GM19043 (cell line): ENCODE measurements at regions not wholly inside any gene's neighbourhood (a gene's known extent, or its start where the extent isn't known, plus 50 kb on each side); places are given as distances from the start of the nearest gene placed in this dataset.
"Not testable (repeated sequence)": the region's sequence is repeated elsewhere in the genome, so short reads cannot be mapped to it uniquely, and the experiment has no call there.

Experiments
- ATAC-seq: cut with Tn5 transposase; IDR thresholded peaks from one replicate; pipeline ENCODE4 v1.9.1; 2021; ENCODE audit warnings: low read depth; ENCODE audit not compliant: unreplicated experiment

DNA sequence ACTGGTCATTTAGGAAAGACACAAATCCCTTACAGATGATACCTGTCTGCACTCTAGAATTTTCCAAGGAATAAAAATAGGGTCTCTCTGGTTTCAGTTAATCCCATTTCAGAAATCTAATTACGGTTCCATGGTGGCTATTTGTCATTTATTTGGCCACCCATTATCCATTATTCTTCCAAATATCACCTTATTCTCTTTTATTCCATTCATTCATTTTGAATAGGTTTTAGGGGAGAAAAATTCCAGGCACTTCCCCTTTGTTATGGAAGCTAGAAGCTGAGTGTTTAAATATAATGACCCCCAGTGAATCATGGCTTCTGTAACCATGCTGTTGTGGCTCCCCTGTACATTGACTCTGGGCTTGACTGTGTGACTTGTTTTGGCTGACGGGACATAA, 420.8 kb upstream of the DPH6 start:
- ATAC-seq: no peak

DNA sequence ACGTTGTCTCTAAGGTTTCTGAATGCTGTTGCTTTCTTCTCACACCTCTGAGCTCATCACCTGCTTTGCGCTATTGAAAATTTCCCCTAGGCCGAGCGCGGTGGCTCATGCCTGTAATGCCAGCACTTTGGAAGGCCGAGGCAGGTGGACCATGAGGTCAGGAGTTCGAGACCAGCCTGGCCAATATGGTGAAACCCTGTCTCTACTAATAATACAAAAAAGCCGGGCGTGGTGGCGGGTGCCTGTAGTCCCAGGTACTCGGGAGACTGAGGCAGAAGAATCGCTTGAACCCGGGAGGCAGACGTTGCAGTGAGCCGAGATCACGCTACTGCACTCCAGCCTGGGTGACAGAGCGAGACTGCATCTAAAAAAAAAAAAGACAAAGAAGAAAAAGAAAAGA, 422.0 kb upstream of the DPH6 start:
- ATAC-seq: not testable (repeated sequence)

DNA sequence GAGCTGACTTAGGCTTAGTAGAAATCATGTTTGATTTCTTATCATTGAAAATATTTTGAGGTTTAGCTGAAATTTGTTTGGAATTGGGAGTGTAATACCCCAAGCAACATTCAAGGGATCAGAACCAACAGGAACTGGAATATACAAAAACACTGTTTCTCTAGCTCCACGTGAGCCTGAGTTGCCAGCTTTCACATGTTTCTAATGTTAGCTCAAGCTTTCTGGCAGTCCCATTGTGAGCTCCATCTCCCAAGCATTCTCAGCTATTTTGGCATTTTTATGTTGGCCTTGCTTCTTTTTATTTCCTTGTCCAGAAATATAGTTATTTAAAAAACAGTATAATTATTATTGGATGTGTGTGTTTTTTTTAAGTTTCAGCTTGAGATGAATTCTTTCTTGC, 427.1 kb upstream of the DPH6 start:
- no peak for ATAC-seq

DNA sequence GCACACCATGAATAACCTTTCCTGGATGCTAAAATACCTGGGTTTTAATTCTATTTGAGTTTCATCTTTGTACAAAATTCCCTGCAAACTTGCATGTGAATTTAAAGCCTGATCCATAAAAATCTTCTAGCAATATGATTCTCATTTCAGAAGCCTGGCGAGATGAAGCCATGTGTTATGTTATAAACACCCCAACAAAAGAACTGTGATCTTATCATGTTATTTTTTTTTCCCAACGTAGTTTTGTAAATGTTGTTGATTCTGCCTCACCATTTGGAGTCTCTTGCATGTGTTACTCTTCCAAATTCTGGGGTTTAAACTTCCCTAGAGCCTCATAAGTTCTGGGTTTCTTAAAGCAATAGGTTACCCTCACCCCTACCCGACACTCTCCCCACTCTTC, 428.1 kb upstream of the DPH6 start:
- no peak for ATAC-seq

DNA sequence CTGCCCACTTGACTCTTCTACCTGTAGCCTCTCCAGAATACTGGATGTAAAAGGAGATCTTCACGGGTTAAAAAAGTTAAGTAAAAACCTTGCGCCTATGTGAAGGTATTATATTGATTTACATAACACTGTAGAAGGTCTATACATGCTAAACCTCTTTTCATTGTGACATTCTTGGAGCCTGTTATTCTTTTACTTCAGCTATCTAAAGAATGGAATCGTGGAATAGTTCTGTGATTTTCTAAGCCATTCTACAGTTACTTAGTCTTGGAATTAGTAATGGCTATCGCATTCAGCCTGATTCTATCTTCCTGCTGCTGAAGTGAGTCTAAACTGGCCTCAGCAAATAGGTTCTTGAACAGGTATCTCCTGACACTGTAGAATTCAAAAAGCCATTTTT, 430.0 kb upstream of the DPH6 start:
- ATAC-seq: no peak

DNA sequence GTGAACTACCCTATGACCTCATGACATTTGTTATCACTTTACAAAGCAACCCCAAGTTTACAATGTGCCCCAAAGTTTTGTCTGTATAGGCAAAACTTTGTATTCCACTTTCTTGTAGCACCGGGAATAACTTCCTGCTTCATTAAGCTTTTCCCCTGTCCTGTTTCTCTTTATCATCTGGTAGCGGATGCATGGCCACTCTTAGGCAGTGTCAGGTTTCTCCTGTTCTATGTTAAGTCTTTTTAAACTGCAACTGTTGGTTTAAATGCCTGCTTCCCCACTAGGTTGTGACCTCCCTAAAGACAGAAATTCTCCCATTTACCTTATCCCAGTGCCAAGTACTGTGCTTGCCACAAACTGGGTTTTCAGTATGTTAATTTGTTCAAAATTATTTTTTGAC, 433.6 kb upstream of the DPH6 start:
- ATAC-seq: no peak

DNA sequence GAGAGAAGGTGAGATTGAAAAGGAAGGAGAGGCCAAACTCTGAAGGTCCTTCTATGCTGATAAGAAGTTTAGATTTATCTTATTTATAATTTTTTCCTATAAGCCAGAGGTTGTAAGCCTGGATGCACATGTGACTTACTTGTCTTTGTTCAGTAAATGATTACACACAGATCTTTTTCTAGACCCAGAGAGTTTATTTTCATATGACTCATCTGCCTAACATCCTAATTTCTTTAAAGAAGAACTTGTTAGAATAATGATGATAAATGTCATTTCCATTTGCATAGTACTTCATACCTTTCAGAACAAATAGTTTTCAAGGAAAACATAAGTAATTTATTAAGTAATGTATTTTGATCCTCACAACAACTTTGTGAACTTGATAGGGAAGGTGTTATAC, 434.8 kb upstream of the DPH6 start:
- no peak for ATAC-seq

DNA sequence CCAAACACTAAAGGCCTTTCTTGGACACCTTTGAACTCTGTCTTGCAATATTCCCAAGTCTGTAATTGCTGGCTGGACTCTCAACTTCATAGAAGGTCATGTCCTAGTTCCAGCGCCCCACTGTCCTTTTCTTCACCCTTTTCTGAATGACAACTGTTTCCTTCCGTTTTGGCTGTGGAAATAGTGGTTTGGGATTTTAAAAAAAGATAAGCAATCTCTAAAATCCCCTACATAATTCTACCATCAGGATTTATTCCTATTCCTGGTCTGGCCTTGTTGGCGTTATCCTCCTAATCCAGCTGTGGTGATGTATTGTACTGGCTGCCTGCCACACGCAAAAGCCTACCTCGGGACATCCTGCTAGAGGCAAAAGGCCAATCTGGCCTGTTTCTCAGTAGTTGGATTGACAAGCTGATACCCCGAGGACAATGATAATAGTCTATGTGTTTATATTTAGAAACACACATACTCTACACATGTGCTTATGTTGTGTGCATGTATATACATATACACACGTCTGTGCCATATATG, 440.3 kb upstream of the DPH6 start:
- ATAC-seq: no peak

DNA sequence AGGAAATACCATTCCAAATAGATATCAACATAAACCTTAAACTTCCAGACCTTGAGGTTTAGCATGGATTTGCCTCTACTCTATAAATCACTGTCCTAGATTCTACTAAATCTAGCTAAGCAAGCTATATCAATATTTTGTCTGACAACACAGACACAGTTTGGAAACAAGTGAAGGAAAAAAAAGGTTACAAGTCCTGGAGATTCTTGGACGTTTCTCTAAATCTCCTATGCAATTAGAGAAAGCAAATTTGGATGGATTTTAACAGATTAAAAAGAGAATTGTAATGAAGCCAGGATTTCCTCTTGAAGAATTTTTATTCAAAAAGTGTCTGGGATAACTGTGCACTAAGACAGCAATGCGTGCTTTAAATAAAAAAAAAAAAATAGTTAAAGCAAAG, 441.1 kb upstream of the DPH6 start:
- ATAC-seq: no peak

DNA sequence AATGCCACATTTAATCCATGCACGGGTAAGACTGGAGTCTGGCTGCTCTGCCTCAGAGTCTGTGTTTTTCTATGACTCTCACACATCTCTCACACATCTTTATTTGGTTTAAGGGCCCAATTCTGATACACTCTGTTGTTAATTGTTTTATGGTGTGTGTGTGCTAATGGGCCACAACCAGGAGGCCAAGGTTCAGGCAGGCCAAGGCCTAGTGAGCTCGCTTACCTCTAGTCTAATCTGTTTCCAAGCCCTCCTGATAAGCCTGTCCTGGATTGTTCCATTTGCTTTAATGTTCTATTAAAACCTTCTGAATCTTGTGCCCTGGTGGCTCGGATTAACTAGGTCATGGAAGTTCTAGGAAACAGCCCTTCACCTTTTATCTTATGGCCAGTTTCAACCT, 445.4 kb upstream of the DPH6 start:
- ATAC-seq: no peak

DNA sequence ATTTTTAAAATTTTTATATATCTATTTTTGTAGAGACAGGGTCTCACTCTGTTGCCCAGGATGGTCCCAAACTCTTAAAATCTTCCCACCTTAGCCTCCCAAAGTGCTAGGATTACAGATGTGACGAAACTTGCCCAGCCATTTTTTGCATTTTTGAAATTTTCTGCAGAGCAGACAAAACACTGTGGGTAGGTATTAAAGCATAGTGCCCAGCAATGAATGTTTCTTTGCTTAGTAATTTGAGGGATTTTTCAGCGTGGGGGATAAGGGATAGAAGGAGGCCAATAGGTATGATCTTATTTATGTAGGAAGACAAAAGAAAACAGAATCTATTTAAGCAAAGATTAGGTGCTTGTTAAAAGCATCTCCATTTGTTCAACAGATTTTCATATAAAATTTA, 446.8 kb upstream of the DPH6 start:
- no peak for ATAC-seq

DNA sequence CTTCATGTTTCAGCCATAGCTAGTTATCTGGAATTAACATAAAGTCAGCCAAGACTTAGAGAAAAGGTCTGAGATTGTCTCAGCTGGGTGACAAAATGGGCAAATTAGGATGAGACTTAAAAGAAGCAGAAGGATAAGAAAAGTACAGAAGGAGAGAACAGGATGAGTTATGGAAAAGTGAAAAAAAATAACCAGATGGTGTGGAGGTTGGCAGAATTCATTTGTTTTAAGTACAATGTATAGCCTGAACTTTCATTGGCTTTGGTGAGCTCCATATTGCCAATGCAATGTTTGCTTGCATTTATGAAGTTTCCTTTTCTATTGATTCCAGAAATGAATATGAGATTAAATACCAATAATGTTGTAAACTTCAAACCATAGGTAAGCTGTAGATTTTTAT, 447.2 kb upstream of the DPH6 start:
- ATAC-seq: no peak

DNA sequence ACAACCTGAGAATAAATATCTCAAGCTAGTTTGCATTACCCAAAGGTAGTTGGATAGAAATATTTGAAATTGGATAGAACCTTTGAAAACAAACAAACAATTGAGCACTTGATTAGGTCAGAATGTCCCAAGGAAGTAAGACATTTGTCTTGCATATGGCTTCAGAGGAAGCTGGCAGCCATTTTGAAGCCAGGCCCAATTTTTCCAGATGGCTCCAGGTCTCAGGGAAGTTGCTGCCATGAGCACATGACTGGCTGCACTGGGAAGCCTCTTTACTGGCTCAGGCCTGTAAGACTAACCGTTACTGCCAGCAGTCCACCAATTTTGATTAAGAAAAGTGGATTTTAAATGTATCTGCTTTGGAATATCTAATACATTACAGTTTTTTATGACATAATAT, 448.9 kb upstream of the DPH6 start:
- ATAC-seq: no peak

DNA sequence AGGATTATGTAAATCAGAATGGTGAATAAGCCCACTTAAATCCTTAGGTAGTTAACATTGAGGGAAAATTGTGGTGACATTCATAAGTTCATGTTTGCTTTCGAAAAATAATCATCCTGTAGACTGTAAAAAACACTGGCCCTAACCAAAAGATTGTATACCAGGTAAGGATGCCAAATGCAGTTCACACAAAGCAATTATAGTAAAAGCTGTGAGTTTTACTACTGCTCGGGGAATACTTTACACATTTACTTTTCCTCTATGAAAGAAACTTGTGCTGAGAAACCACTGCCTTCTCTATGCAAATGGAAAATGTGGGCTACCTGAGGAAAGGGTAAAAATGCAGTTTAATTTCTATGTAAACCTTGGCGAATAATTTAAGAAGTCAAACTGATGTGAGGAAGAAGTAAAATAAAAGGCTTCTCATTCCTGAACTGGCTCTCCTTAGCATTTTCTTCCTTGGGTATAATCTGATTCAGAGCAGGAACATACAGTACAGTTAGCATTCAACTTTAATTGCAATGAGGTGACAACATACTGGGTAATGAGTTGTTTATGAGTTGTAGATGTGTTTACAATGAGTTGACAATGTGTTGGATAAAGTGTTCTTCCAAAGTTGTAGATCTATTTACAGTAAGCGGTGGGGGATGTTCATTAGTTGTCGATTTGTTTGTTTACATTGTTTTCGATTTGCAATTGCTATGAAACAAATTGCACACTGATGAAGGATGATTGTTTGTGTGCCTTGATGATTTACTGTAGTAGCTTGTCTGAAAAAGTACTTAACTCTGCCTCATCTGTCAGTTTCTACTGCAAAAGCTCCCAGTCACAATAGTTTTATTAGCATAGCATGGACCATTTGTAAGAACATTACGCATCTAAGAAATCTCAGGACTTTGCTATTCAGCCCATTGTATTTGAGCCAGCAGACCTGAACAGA, 453.0 kb upstream of the DPH6 start:
- no peak for ATAC-seq

DNA sequence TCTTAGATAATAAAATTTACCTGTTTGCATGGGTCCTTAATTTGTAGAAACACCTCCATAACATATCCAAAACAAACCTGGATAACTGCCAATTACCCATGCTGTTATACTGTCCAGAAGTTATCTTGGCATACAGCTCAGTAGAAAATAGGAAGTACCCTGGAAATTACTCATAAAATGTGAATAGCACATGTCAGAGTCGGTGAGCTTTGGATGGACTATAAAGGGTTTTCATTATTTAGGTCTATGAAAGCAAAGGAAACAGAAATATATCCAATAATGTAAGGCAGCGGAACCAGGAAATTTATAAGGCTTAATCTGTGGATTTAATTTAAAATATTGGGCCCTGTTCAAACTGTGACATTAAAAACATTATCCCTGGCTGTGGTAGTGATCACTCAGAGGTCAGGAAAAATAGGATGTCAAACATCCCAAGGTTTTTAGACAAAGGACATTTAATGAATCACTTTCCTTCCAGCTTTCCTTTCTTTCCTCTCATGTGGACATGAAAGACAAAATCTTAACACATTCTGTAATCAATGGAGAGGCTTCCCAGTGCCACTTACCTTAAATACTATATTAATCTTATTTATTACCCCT, 459.0 kb upstream of the DPH6 start:
- ATAC-seq: no peak

DNA sequence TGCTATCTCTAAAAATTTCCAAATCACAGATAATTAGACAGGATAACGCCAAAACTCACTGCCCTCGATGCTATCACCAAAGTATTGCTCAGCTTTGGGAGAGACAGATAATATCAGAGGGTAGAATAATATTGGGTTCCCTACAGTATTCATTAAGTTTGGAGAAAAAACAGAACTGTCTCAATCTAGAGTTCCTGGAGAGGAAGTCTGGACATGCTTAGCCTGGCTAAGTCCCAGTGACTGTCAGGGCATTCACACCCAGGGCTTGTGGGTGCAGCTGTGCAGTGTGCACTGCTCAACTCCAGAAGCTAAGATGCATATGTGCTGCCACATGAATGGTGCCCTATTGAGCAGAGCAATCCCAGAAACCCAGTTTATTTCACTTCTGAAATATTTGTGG, 459.6 kb upstream of the DPH6 start:
- no peak for ATAC-seq

DNA sequence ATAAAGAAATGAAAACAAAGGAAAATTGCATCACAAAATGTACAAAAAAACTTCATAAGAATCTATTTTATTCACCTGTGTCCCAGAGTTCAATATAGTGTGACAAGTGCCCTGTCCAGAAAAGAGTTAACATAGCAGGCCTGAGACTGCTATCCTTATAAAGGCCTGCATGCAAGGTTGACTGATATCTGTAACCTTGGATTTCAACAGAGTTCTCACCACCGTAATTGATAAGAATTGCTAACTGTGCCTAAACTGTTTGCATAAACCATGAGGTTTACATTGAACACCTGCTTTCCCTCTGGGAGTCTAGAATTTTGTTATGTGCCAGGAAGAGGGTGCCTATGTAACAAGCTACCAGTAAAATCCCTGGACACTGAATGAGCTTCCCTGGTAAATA, 461.7 kb upstream of the DPH6 start:
- ATAC-seq: no peak

DNA sequence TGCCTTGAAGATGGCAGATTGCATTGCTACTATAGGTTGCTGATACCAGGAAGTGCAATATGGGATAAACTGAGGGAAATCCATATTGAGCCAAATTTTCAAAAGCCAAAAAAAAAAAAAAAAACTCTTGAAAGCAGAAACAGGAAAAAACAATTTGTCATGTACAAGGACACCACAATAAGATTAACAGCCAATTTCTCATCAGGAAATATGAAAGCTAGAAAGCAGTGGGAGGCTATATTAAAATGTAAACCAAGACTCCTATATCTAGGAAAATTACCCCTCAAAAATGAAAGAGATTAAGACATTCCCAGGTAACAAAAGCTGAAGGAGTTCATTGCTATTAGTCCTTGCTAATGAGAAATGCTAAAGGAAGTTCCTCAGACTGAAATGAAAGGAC, 462.8 kb upstream of the DPH6 start:
- ATAC-seq: no peak

DNA sequence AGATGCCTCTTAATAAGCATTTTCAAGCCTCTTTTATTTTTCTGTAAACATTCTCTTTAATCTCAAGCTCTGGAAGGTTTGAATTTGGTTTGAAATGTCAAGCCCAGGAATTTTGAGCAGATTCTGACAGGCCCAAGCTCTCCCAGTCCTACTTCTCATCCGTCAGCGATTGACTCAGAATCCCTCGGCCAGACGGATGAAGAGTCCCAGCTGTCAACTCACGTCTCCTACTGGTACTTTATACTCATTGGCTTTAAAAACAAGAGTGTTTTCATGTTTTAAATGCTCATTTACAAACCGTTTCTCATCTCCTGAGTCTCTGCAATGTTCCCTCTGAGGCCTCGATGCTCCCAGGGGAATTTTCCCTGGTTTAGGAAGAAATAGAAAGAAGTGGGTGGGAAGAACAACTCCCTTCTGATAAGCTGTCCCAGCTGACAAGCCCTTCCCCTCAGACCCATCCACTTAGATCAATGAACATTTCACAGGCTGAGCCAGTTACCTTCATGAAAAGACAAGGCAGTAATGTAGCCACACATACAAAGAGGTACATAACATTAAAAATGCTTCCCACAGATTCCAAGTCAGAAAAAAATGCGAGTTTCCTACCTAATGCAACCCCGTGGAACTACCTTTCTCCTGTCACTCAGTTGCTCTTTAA, 478.2 kb upstream of the DPH6 start:
- ATAC-seq: no peak

DNA sequence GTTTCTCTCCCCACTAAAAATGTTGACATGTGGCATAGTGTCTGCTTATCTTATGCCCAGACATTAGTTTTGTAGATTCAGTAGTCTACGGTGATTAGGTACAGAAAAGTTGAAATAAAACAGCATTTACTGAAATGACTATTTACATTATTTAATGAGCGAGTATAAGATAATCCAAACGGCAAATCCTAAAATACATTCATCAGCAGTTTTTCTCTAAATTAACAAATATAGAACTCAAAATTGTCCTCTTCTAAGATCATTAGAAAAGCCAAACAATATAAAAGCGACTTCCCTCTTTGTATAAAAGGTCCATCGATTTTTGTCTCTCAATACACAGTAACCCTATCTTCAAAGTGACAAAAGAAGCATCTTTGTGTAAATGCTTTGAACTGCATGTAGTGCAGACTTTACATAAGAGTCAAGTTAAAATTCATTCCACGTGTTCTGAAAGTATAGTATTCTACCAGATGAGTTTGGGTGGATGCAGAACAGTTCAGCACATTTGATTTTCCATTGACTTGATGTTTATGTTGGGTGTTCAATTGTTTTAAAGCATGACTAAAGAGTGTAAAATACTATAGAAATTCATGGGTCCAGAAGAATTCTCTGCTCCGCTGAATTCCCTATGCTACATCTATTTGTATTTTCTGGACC, 480.8 kb upstream of the DPH6 start:
- no peak for ATAC-seq

DNA sequence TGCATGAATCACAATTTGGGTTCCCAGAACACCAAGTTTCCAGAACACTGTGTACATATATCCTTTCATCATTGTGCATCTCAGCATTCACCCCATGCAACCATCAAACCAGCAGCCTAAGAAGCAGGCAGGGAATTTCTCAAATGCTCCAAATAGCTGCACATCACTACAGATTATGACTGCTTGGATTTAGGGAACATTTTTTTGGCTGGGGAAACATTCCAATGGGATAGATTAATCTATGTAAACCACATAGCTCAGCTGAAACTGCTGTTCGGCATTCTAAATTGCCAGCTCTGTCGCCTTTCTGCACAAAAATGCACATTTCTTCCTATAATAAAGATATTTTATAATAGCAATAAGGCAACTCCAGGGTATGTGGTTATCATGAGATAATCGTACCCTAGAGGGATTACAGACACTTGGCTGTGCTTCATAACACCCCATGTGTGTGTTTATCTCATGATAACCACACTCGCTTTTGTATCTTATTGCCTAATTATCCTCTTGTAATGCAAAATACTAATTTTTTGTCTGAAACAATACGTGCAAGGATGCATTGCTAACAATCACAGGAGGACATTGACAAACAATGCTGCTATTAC, 483.7 kb upstream of the DPH6 start:
- ATAC-seq: no peak
